WTC11 (cell line): ENCODE measurements at regions not wholly inside any gene's neighbourhood (a gene's known extent, or its start where the extent isn't known, plus 50 kb on each side); places are given as distances from the start of the nearest gene placed in this dataset.

Experiments used
- ATAC-seq: fragments of 200-7000 bp; cut with Tn5 transposase; 2 replicates; pipeline ENCODE4 v1.10.0; 2021; ENCODE audit warnings: mild to moderate bottlenecking, moderate library complexity
- CTCF ChIA-PET: fragments of 300-600 bp; sonication (Branson Sonifier 250); formaldehyde crosslinking; loops from one replicate; lab custom pipeline; 2021; ENCODE audit warnings: antibody characterized with exemption; lab: Charles Lee
- POLR2A ChIA-PET: fragments of 350-600 bp; sonication (Branson Sonifier 250); formaldehyde crosslinking; loops from one replicate; lab custom pipeline; 2021; ENCODE audit warnings: antibody characterized with exemption; lab: Charles Lee
- DNase-seq: peaks from one replicate; pipeline ENCODE4 v3.0.0; 2021; ENCODE audit warnings: low spot score
- H3K27ac Mint-ChIP-seq: 2 replicates; pipeline ENCODE4 v1.8.0; 2021; ENCODE audit warnings: mixed read lengths
- H3K27me3 Mint-ChIP-seq: 2 replicates; pipeline ENCODE4 v1.8.0; 2021; ENCODE audit warnings: low read depth, mild to moderate bottlenecking, moderate library complexity, mixed read lengths
- H3K36me3 Mint-ChIP-seq: 2 replicates; pipeline ENCODE4 v1.8.0; 2021; ENCODE audit warnings: mixed read lengths
- H3K4me1 Mint-ChIP-seq: 2 replicates; pipeline ENCODE4 v1.8.0; 2022; ENCODE audit warnings: mixed read lengths
- H3K4me3 Mint-ChIP-seq: 2 replicates; pipeline ENCODE4 v1.8.0; 2021; ENCODE audit warnings: mild to moderate bottlenecking, moderate library complexity, mixed read lengths
- H3K9me3 Mint-ChIP-seq: 2 replicates; pipeline ENCODE4 v1.8.0; 2021; ENCODE audit warnings: mixed read lengths
- ATF1 ChIP-seq: sonication (generic); formaldehyde crosslinking; IDR thresholded peaks from 2 replicates; pipeline ENCODE4 v1.8.1; 2023; ENCODE audit warnings: mild to moderate bottlenecking, moderate library complexity, missing genetic modification reagents
- ATF2 ChIP-seq: sonication (generic); formaldehyde crosslinking; IDR thresholded peaks from 2 replicates; pipeline ENCODE4 v1.8.1; 2022; ENCODE audit warnings: low read depth, missing genetic modification reagents, borderline replicate concordance
- CREB1 ChIP-seq: sonication (generic); formaldehyde crosslinking; IDR thresholded peaks from 2 replicates; pipeline ENCODE4 v1.8.0; 2023; ENCODE audit warnings: mild to moderate bottlenecking, missing genetic modification reagents
- CREM ChIP-seq: sonication (generic); formaldehyde crosslinking; IDR thresholded peaks from 2 replicates; pipeline ENCODE4 v1.8.1; 2022; ENCODE audit warnings: mild to moderate bottlenecking, missing genetic modification reagents, moderate library complexity
- CTCF ChIP-seq: fragments of 200-600 bp; IDR thresholded peaks from 2 replicates; pipeline ENCODE4 v1.8.0; 2022; ENCODE audit warnings: antibody characterized with exemption
- ELF4 ChIP-seq: sonication (generic); formaldehyde crosslinking; IDR thresholded peaks from 2 replicates; pipeline ENCODE4 v1.8.1; 2022; ENCODE audit warnings: low read depth, mild to moderate bottlenecking, moderate library complexity, missing genetic modification reagents
- ETV6 ChIP-seq: sonication (generic); formaldehyde crosslinking; IDR thresholded peaks from 2 replicates; pipeline ENCODE4 v1.8.1; 2022; ENCODE audit warnings: mild to moderate bottlenecking, missing genetic modification reagents
- FOXP4 ChIP-seq: sonication (generic); formaldehyde crosslinking; IDR thresholded peaks from 2 replicates; pipeline ENCODE4 v1.8.0; 2022; ENCODE audit warnings: mild to moderate bottlenecking, missing genetic modification reagents
- GTF2I ChIP-seq: fragments of 250-450 bp; sonication (Bioruptor Pico); conservative IDR thresholded peaks from 2 replicates; pipeline ENCODE4 v1.4.0; 2021; ENCODE audit warnings: mild to moderate bottlenecking
- HMGA2 ChIP-seq: fragments of 250-450 bp; sonication (Bioruptor Pico); IDR thresholded peaks from 2 replicates; pipeline ENCODE4 v1.4.0; 2021; ENCODE audit warnings: mild to moderate bottlenecking, moderate library complexity
- HMGXB4 ChIP-seq: sonication (generic); formaldehyde crosslinking; IDR thresholded peaks from 2 replicates; pipeline ENCODE4 v1.8.1; 2023; ENCODE audit warnings: mild to moderate bottlenecking, moderate library complexity, missing genetic modification reagents
- JUN ChIP-seq: sonication (generic); formaldehyde crosslinking; IDR thresholded peaks from 2 replicates; pipeline ENCODE4 v1.8.0; 2023; ENCODE audit warnings: mild to moderate bottlenecking, missing genetic modification reagents
- SMAD4 ChIP-seq: sonication (generic); formaldehyde crosslinking; IDR thresholded peaks from 2 replicates; pipeline ENCODE4 v1.8.0; 2022; ENCODE audit warnings: mild to moderate bottlenecking, missing genetic modification reagents
- SP1 ChIP-seq: sonication (generic); formaldehyde crosslinking; conservative IDR thresholded peaks from 2 replicates; pipeline ENCODE4 v1.8.1; 2022; ENCODE audit warnings: missing genetic modification reagents
- TEAD4 ChIP-seq: sonication (generic); formaldehyde crosslinking; IDR thresholded peaks from 2 replicates; pipeline ENCODE4 v1.8.0; 2022; ENCODE audit warnings: mild to moderate bottlenecking, missing genetic modification reagents
- ZBTB43 ChIP-seq: sonication (generic); formaldehyde crosslinking; IDR thresholded peaks from 2 replicates; pipeline ENCODE4 v1.8.1; 2023; ENCODE audit warnings: mild to moderate bottlenecking, missing genetic modification reagents
- ZMAT4 ChIP-seq: fragments of 250-450 bp; sonication (Bioruptor Pico); IDR thresholded peaks from 2 replicates; pipeline ENCODE4 v1.9.0; 2021; ENCODE audit warnings: mild to moderate bottlenecking
- ZNF232 ChIP-seq: sonication (generic); formaldehyde crosslinking; IDR thresholded peaks from 2 replicates; pipeline ENCODE4 v1.8.0; 2022; ENCODE audit warnings: mild to moderate bottlenecking, missing genetic modification reagents
- ZNF263 ChIP-seq: sonication (generic); formaldehyde crosslinking; IDR thresholded peaks from 2 replicates; pipeline ENCODE4 v1.8.1; 2022; ENCODE audit warnings: low read depth, mild to moderate bottlenecking, moderate library complexity, missing genetic modification reagents
- ZNF281 ChIP-seq: sonication (generic); formaldehyde crosslinking; IDR thresholded peaks from 2 replicates; pipeline ENCODE4 v1.8.0; 2023; ENCODE audit warnings: mild to moderate bottlenecking, missing genetic modification reagents
- ZNF532 ChIP-seq: fragments of 250-450 bp; sonication (Bioruptor Pico); IDR thresholded peaks from 2 replicates; pipeline ENCODE4 v1.9.0; 2021; ENCODE audit warnings: mild to moderate bottlenecking, borderline replicate concordance

GRCh38 chr6:18990059-18990978, 603.2 kb downstream of the RNF144B start:
- ChIA-PET CTCF (interaction anchor here (0.5 to 2.3 kb wide), 22 partner anchors 9 to 1415 kb away, joined by 3 to 15 read pairs (median 3); no protein-coding TSS in a partner anchor), POLR2A (no interaction called here)
- H3K36me3 Mint-ChIP-seq: no peaks in the 10 kb centered on the region
- no peaks in the 10 kb centered on the region for H3K9me3 Mint-ChIP-seq
- peak; percentile 88 for DNase-seq
- H3K4me1 Mint-ChIP-seq: peaks cover 24% of the 10 kb centered on the region
- no peak overlapping the region for H3K27ac Mint-ChIP-seq
- ATAC-seq: peak; percentile 98
- peaks cover 5% of the 10 kb centered on the region for H3K27me3 Mint-ChIP-seq
- H3K4me3 Mint-ChIP-seq: peak overlapping the region; percentile 34; the same call in 1 of the 2 replicates
- TF ChIP-seq ATF2: no peak
- peak; percentile 52; the same call in 1 of the 2 replicates for TF ChIP-seq CTCF
- TF ChIP-seq ZNF281 (CRISPR knock-in tag): no peak
- no peak for TF ChIP-seq SP1
- peak; percentile 33; the same call in 1 of the 2 replicates for TF ChIP-seq ETV6 (CRISPR knock-in tag)
- TF ChIP-seq FOXP4 (CRISPR knock-in tag): no peak
- TF ChIP-seq CREM: no peak
- TF ChIP-seq ELF4: no peak
- TF ChIP-seq ZNF232 (CRISPR knock-in tag): no peak
- no peak for TF ChIP-seq JUN (CRISPR knock-in tag)
- no peak for TF ChIP-seq ATF1 (CRISPR knock-in tag)
- TF ChIP-seq CREB1: no peak
- peak; percentile 57; the same call in 1 of the 2 replicates for TF ChIP-seq HMGXB4 (CRISPR knock-in tag)
- TF ChIP-seq ZBTB43 (CRISPR knock-in tag): no peak
- TF ChIP-seq ZMAT4 (CRISPR knock-in tag): no peak
- no peak for TF ChIP-seq ZNF263
- no peak for TF ChIP-seq HMGA2 (CRISPR knock-in tag)
- TF ChIP-seq GTF2I (CRISPR knock-in tag): no peak
- TF ChIP-seq ZNF532 (CRISPR knock-in tag): no peak
- TF ChIP-seq TEAD4 (CRISPR knock-in tag): no peak
- TF ChIP-seq SMAD4 (CRISPR knock-in tag): no peak
